Breast epithelium (tissue), 4 donors: ENCODE measurements at regions not wholly inside any gene's neighbourhood (a gene's known extent, or its start where the extent isn't known, plus 50 kb on each side); places are given as distances from the start of the nearest gene placed in this dataset.

Experiments
- DNase-seq, 2 donors: peaks; one replicate each; pipeline ENCODE4 v3.0.0-alpha.2; 2019; ENCODE audit warnings: low spot score in 2 of 2
- H3K27ac ChIP-seq, 2 donors: fragments of 200-600 bp; sonication (generic) in 1 of 2; one replicate each; pipeline ENCODE4 v1.5.1; 2016 to 2019; ENCODE audit warnings: mild to moderate bottlenecking in 1 of 2
- H3K27me3 ChIP-seq, 2 donors: fragments of 200-600 bp; sonication (generic) in 1 of 2; one replicate each; pipeline versions ENCODE4 v1.5.1 to v1.6.0; 2017 to 2019; ENCODE audit warnings: control low read depth in 1 of 2, mild to moderate bottlenecking in 1 of 2
- H3K36me3 ChIP-seq: fragments of 200-600 bp; one replicate; pipeline ENCODE4 v1.5.1; 2019
- H3K4me1 ChIP-seq, 2 donors: fragments of 200-600 bp; sonication (generic); one replicate each; pipeline ENCODE4 v1.5.1; 2016 to 2019; ENCODE audit warnings: control low read depth in 1 of 2
- H3K4me3 ChIP-seq, 3 donors: fragments of 200-600 bp; sonication (generic); 1 replicate in 2 of 3; 2 replicates in 1 of 3; pipeline ENCODE4 v1.5.1; 2016 to 2019; ENCODE audit warnings: mild to moderate bottlenecking in 3 of 3, moderate library complexity in 2 of 3
- H3K9me3 ChIP-seq, 2 donors: fragments of 200-600 bp; sonication (generic) in 1 of 2; one replicate each; pipeline ENCODE4 v1.5.1; 2016 to 2019; ENCODE audit warnings: control low read depth in 1 of 2
- CTCF ChIP-seq, 3 donors: fragments of 450-650 bp; IDR thresholded peaks; one replicate each; pipeline ENCODE4 v1.5.1; 2016 to 2017; ENCODE audit warnings: antibody characterized with exemption in 3 of 3, mild to moderate bottlenecking in 3 of 3, moderate library complexity in 3 of 3
- POLR2A ChIP-seq: fragments of 450-650 bp; IDR thresholded peaks from one replicate; pipeline ENCODE4 v1.6.1; 2016; ENCODE audit warnings: antibody characterized with exemption, mild to moderate bottlenecking, moderate library complexity
- POLR2AphosphoS5 ChIP-seq, 3 donors: sonication (generic); formaldehyde crosslinking; IDR thresholded peaks; one replicate each; pipeline ENCODE4 v1.6.1; 2017; ENCODE audit warnings: antibody characterized with exemption in 3 of 3
- intact Hi-C: fragments of 100-400 bp; cut with DNase I; formaldehyde crosslinking; loops from one replicate; pipeline ENCODE4 v1.15.1; 2023; ENCODE audit warnings: low total_unique reads

- intact Hi-C loops: no loop called here
- no peak overlapping the region for H3K27ac ChIP-seq
- H3K4me3 ChIP-seq: no peak overlapping the region
These were observed 464.9 kb upstream of the AMOT start for GRCh38 chrX:113305496-113305895.

GRCh38 chrX:113300580-113300979 lies 459.9 kb upstream of the AMOT start:
- no peak for DNase-seq
- TF ChIP-seq POLR2AphosphoS5 (IDR thresholded peaks at IDR 0.05) (no peak), POLR2A (no peak), CTCF (IDR thresholded peaks at IDR 0.05) (no peak)
- no peaks in the 10 kb centered on the region for H3K36me3 ChIP-seq
- intact Hi-C loops: no loop called here
- H3K27ac ChIP-seq: no peak overlapping the region
- H3K4me3 ChIP-seq: no peak overlapping the region
- H3K9me3 ChIP-seq: no peaks in the 10 kb centered on the region
- H3K27me3 ChIP-seq: peaks cover 0 to 26% of the 10 kb centered on the region in 2 donors
- H3K4me1 ChIP-seq: no peaks in the 10 kb centered on the region

More at GRCh38 chrX:113305496-113305895, 464.9 kb upstream of the AMOT start:
- Histone ChIP-seq H3K4me1 (no peaks in the 10 kb centered on the region), H3K9me3 (no peaks in the 10 kb centered on the region), H3K27me3 (peaks cover 0 to 20% of the 10 kb centered on the region in 2 donors), H3K36me3 (no peaks in the 10 kb centered on the region)
- no peak for TF ChIP-seq CTCF (IDR thresholded peaks at IDR 0.05)
- no peak for TF ChIP-seq POLR2A
- no peak for TF ChIP-seq POLR2AphosphoS5 (IDR thresholded peaks at IDR 0.05)
- DNase-seq: no peak

GRCh38 chrX:113297437-113297836 lies 456.8 kb upstream of the AMOT start:
- TF ChIP-seq POLR2AphosphoS5 (IDR thresholded peaks at IDR 0.05) (no peak), POLR2A (no peak), CTCF (IDR thresholded peaks at IDR 0.05) (no peak)
- Histone ChIP-seq H3K36me3 (no peaks in the 10 kb centered on the region), H3K4me1 (no peaks in the 10 kb centered on the region), H3K27me3 (peaks cover 0 to 19% of the 10 kb centered on the region in 2 donors), H3K9me3 (no peaks in the 10 kb centered on the region), H3K4me3 (no peak overlapping the region), H3K27ac (no peak overlapping the region)
- intact Hi-C loops: loop anchor here (10.0 kb wide), 1 partner anchor 1667 kb away; no protein-coding TSS in a partner anchor
- DNase-seq: no peak

GRCh38 chrX:113289503-113289902 lies 448.9 kb upstream of the AMOT start:
- H3K9me3 ChIP-seq: no peaks in the 10 kb centered on the region
- no peak overlapping the region for H3K4me3 ChIP-seq
- no peaks in the 10 kb centered on the region for H3K36me3 ChIP-seq
- TF ChIP-seq CTCF (IDR thresholded peaks at IDR 0.05): no peak
- TF ChIP-seq POLR2A: no peak
- TF ChIP-seq POLR2AphosphoS5 (IDR thresholded peaks at IDR 0.05): no peak
- no peak for DNase-seq
- no peak overlapping the region for H3K27ac ChIP-seq
- no peaks in the 10 kb centered on the region for H3K4me1 ChIP-seq
- intact Hi-C loops: no loop called here
- H3K27me3 ChIP-seq: peaks cover 0 to 33% of the 10 kb centered on the region in 2 donors

- H3K4me1 ChIP-seq: no peaks in the 10 kb centered on the region
- peaks cover 0 to 35% of the 10 kb centered on the region in 2 donors for H3K27me3 ChIP-seq
- intact Hi-C loops: no loop called here
These were observed 447.1 kb upstream of the AMOT start for GRCh38 chrX:113287761-113288160.

More at GRCh38 chrX:113287761-113288160, 447.1 kb upstream of the AMOT start:
- Histone ChIP-seq H3K27ac (no peak overlapping the region), H3K36me3 (no peaks in the 10 kb centered on the region), H3K9me3 (no peaks in the 10 kb centered on the region), H3K4me3 (no peak overlapping the region)
- DNase-seq: no peak
- TF ChIP-seq POLR2A (no peak), CTCF (IDR thresholded peaks at IDR 0.05) (no peak), POLR2AphosphoS5 (IDR thresholded peaks at IDR 0.05) (no peak)
